ENCODE measurements at regions not wholly inside any gene's neighbourhood (a gene's known extent, or its start where the extent isn't known, plus 50 kb on each side); places are given as distances from the start of the nearest gene placed in this dataset.

GRCh38 chr4:100288161-100288560, 97.9 kb upstream of the DDIT4L start:
- Histone ChIP-seq H3K27ac (ENCODE audit: low read depth, low read length, poor library complexity, severe bottlenecking) (no peak overlapping the region), H3K27me3 (ENCODE audit: insufficient read depth, low read length) (no peaks in the 10 kb centered on the region), H3K4me3 (ENCODE audit: low read depth, low read length, poor library complexity, severe bottlenecking) (no peak overlapping the region), H4K20me1 (ENCODE audit: insufficient read depth, low read length) (no peaks in the 10 kb centered on the region), H3K4me1 (ENCODE audit: insufficient read depth, low read length, severe bottlenecking) (no peaks in the 10 kb centered on the region), H3K36me3 (ENCODE audit: insufficient read depth, low read length) (no peaks in the 10 kb centered on the region), H2AFZ (ENCODE audit: low read length) (no peak overlapping the region), H3F3A (ENCODE audit: insufficient read depth, low read length) (no peaks in the 10 kb centered on the region), H3K4me2 (ENCODE audit: low read length) (no peak overlapping the region), H3K9ac (ENCODE audit: low read length) (no peak overlapping the region), H3K9me3 (ENCODE audit: low read length) (no peaks in the 10 kb centered on the region), H3K79me2 (ENCODE audit: insufficient read depth, low read length) (no peaks in the 10 kb centered on the region), H3K9me2 (ENCODE audit: low read depth, low read length) (no peaks in the 10 kb centered on the region)
- TF ChIP-seq, protein P1, sequence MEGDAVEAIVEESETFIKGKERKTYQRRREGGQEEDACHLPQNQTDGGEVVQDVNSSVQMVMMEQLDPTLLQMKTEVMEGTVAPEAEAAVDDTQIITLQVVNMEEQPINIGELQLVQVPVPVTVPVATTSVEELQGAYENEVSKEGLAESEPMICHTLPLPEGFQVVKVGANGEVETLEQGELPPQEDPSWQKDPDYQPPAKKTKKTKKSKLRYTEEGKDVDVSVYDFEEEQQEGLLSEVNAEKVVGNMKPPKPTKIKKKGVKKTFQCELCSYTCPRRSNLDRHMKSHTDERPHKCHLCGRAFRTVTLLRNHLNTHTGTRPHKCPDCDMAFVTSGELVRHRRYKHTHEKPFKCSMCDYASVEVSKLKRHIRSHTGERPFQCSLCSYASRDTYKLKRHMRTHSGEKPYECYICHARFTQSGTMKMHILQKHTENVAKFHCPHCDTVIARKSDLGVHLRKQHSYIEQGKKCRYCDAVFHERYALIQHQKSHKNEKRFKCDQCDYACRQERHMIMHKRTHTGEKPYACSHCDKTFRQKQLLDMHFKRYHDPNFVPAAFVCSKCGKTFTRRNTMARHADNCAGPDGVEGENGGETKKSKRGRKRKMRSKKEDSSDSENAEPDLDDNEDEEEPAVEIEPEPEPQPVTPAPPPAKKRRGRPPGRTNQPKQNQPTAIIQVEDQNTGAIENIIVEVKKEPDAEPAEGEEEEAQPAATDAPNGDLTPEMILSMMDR (IDR thresholded peaks at IDR 0.05; ENCODE audit: low read length): no peak
- no peak for TF ChIP-seq EZH2 (IDR thresholded peaks at IDR 0.05; ENCODE audit: borderline replicate concordance, low read length)

- Histone ChIP-seq H3K27me3 (ENCODE audit: insufficient read depth, low read length) (no peaks in the 10 kb centered on the region), H4K20me1 (ENCODE audit: insufficient read depth, low read length) (no peaks in the 10 kb centered on the region), H3K9ac (ENCODE audit: low read length) (no peak overlapping the region), H3K4me2 (ENCODE audit: low read length) (no peak overlapping the region), H3K9me3 (ENCODE audit: low read length) (no peaks in the 10 kb centered on the region), H3K9me2 (ENCODE audit: low read depth, low read length) (no peaks in the 10 kb centered on the region), H3K36me3 (ENCODE audit: insufficient read depth, low read length) (no peaks in the 10 kb centered on the region), H3K27ac (ENCODE audit: low read depth, low read length, poor library complexity, severe bottlenecking) (no peak overlapping the region), H3K79me2 (ENCODE audit: insufficient read depth, low read length) (no peaks in the 10 kb centered on the region), H3K4me3 (ENCODE audit: low read depth, low read length, poor library complexity, severe bottlenecking) (no peak overlapping the region), H3F3A (ENCODE audit: insufficient read depth, low read length) (no peaks in the 10 kb centered on the region), H3K4me1 (ENCODE audit: insufficient read depth, low read length, severe bottlenecking) (no peaks in the 10 kb centered on the region), H2AFZ (ENCODE audit: low read length) (no peak overlapping the region)
- TF ChIP-seq, protein P1 (IDR thresholded peaks at IDR 0.05; ENCODE audit: low read length): no peak
- no peak for TF ChIP-seq EZH2 (IDR thresholded peaks at IDR 0.05; ENCODE audit: borderline replicate concordance, low read length)
These were observed 97.3 kb upstream of the DDIT4L start for GRCh38 chr4:100287534-100287933.

- TF ChIP-seq, protein P1 (IDR thresholded peaks at IDR 0.05; ENCODE audit: low read length): no peak
- no peak for TF ChIP-seq EZH2 (IDR thresholded peaks at IDR 0.05; ENCODE audit: borderline replicate concordance, low read length)
- H3K4me2 ChIP-seq (ENCODE audit: low read length): no peak overlapping the region
- H3F3A ChIP-seq (ENCODE audit: insufficient read depth, low read length): no peaks in the 10 kb centered on the region
- no peaks in the 10 kb centered on the region for H3K27me3 ChIP-seq (ENCODE audit: insufficient read depth, low read length)
- H3K79me2 ChIP-seq (ENCODE audit: insufficient read depth, low read length): no peaks in the 10 kb centered on the region
- H3K9ac ChIP-seq (ENCODE audit: low read length): no peak overlapping the region
- no peaks in the 10 kb centered on the region for H3K9me3 ChIP-seq (ENCODE audit: low read length)
- H3K4me3 ChIP-seq (ENCODE audit: low read depth, low read length, poor library complexity, severe bottlenecking): no peak overlapping the region
- H3K36me3 ChIP-seq (ENCODE audit: insufficient read depth, low read length): no peaks in the 10 kb centered on the region
- H4K20me1 ChIP-seq (ENCODE audit: insufficient read depth, low read length): no peaks in the 10 kb centered on the region
- no peaks in the 10 kb centered on the region for H3K4me1 ChIP-seq (ENCODE audit: insufficient read depth, low read length, severe bottlenecking)
- no peak overlapping the region for H3K27ac ChIP-seq (ENCODE audit: low read depth, low read length, poor library complexity, severe bottlenecking)
- H2AFZ ChIP-seq (ENCODE audit: low read length): no peak overlapping the region
- no peaks in the 10 kb centered on the region for H3K9me2 ChIP-seq (ENCODE audit: low read depth, low read length)
These were observed 96.4 kb upstream of the DDIT4L start for GRCh38 chr4:100286636-100287035.
